K562 (cell line): ENCODE measurements at regions not wholly inside any gene's neighbourhood (a gene's known extent, or its start where the extent isn't known, plus 50 kb on each side); places are given as distances from the start of the nearest gene placed in this dataset.

Source experiments
- ATAC-seq: fragments of 200-7000 bp; cut with Tn5 transposase; 3 replicates; pipeline ENCODE4 v1.9.1; 2020; ENCODE audit warnings: moderate library complexity
- BruUV-seq: library from RNA; stranded (reverse); fragments of 400-500 nt; replicated peaks from 2 replicates; lab custom pipeline; 2021; lab: Mats Ljungman, UMichigan
- CTCF ChIA-PET: fragments of 300-600 bp; formaldehyde crosslinking; extraction: SDS; loops from one replicate; lab custom pipeline; 2021; ENCODE audit warnings: low intra/inter-chr PET ratio; lab: Yijun Ruan, JAX
- POLR2A ChIA-PET: fragments of 300-600, 350-650 bp; sonication (Branson Sonifier 250); formaldehyde crosslinking; extraction: SDS; loops from one replicate; lab custom pipeline; 2021; ENCODE audit warnings: antibody characterized with exemption, inconsistent platforms; lab: Yijun Ruan, JAX
- DNase-seq, 4 experiments: peaks; one replicate each; pipeline versions ENCODE4 v3.0.0 to v3.0.0-alpha.2; 2011 to 2018; ENCODE audit warnings: low spot score in 3 of 4, mixed read lengths in 3 of 4; ENCODE audit errors: extremely low read depth in 1 of 4
- FAIRE-seq: peaks from 2 replicates; lab custom pipeline; 2011; peaks lifted over from hg19 to GRCh38; lab: Jason Lieb, UNC
- H2AFZ ChIP-seq: 2 replicates; pipeline ENCODE4 v1.6.0; 2011; ENCODE audit warnings: low read depth, low read length, control low read depth, inconsistent platforms
- H3K27ac ChIP-seq: fragments of 200-600 bp; 3 replicates; pipeline ENCODE4 v1.8.0; 2011; ENCODE audit warnings: low read depth, mild to moderate bottlenecking, control low read depth, inconsistent platforms, low read length, moderate library complexity, mixed read lengths; ENCODE audit errors: extremely low read depth
- H3K27me3 ChIP-seq, 2 experiments: fragments of 300-600 bp in 1 of 2; 2 replicates in 1 of 2; 3 replicates in 1 of 2; pipeline versions ENCODE4 v1.6.0 to v1.8.0; 2011; ENCODE audit warnings: inconsistent platforms in 2 of 2, low read length in 2 of 2, mild to moderate bottlenecking in 1 of 2, mixed read lengths in 1 of 2, moderate library complexity in 1 of 2; ENCODE audit not compliant: control insufficient read depth in 2 of 2, insufficient read depth in 2 of 2
- H3K36me3 ChIP-seq: fragments of 300-600 bp; 3 replicates; pipeline ENCODE4 v1.8.0; 2011; ENCODE audit warnings: mild to moderate bottlenecking, low read length, inconsistent platforms; ENCODE audit not compliant: control insufficient read depth, insufficient read depth
- H3K4me1 ChIP-seq, 2 experiments: fragments of 200-600 bp in 1 of 2; replicated peaks in 1 of 2; 2 replicates in 1 of 2; 3 replicates in 1 of 2; pipeline versions ENCODE4 v1.5.1 to v1.8.0; 2011; ENCODE audit warnings: inconsistent platforms in 2 of 2, low read length in 2 of 2, mild to moderate bottlenecking in 1 of 2, mixed read lengths in 1 of 2, moderate library complexity in 1 of 2; ENCODE audit not compliant: control insufficient read depth in 2 of 2, insufficient read depth in 2 of 2
- H3K4me2 ChIP-seq: 2 replicates; pipeline ENCODE4 v1.6.1; 2011; ENCODE audit warnings: low read length, control low read depth, inconsistent platforms, mixed read lengths; ENCODE audit not compliant: insufficient read depth
- H3K4me3 ChIP-seq: fragments of 200-600 bp; sonication (generic), shearing (Covaris generic); 2 replicates; pipeline ENCODE4 v1.5.1; 2016; ENCODE audit warnings: control low read depth, inconsistent platforms
- H3K79me2 ChIP-seq: fragments of 200-600 bp; 3 replicates; pipeline ENCODE4 v1.8.0; 2011; ENCODE audit warnings: low read length, inconsistent platforms; ENCODE audit not compliant: control insufficient read depth, insufficient read depth
- H3K9ac ChIP-seq, 2 experiments: 2 replicates each; pipeline versions ENCODE4 v1.6.0 to v1.6.1; 2011; ENCODE audit warnings: low read depth in 2 of 2, low read length in 2 of 2, control low read depth in 1 of 2, inconsistent platforms in 1 of 2, mild to moderate bottlenecking in 1 of 2, mixed read lengths in 1 of 2; ENCODE audit not compliant: insufficient read depth in 1 of 2
- H3K9me1 ChIP-seq: one replicate; pipeline ENCODE4 v1.6.0; 2011; ENCODE audit warnings: inconsistent platforms, mild to moderate bottlenecking, low read length, moderate library complexity; ENCODE audit not compliant: control insufficient read depth, insufficient read depth
- H3K9me3 ChIP-seq: replicated peaks from 2 replicates; pipeline ENCODE4 v1.5.1; 2011; ENCODE audit warnings: low read depth, low read length, inconsistent platforms; ENCODE audit not compliant: control insufficient read depth, insufficient read depth
- H4K20me1 ChIP-seq: replicated peaks from 2 replicates; pipeline ENCODE4 v1.6.1; 2011; ENCODE audit warnings: low read length, inconsistent platforms, mixed read lengths; ENCODE audit not compliant: control insufficient read depth, insufficient read depth
- ARHGAP35 ChIP-seq: fragments of 450-650 bp; IDR thresholded peaks from 2 replicates; pipeline ENCODE4 v1.6.1; 2018; ENCODE audit not compliant: partially characterized antibody
- BCOR ChIP-seq: fragments of 450-650 bp; IDR thresholded peaks from 2 replicates; pipeline ENCODE4 v1.6.1; 2016
- C11orf30 ChIP-seq: fragments of 450-650 bp; IDR thresholded peaks from 2 replicates; pipeline ENCODE4 v1.6.1; 2016; ENCODE audit warnings: low read depth, mild to moderate bottlenecking
- CREB1 ChIP-seq, 2 experiments: sonication (generic) in 1 of 2; formaldehyde crosslinking in 1 of 2; IDR thresholded peaks; 2 replicates each; pipeline versions ENCODE4 v1.6.1 to v1.8.0; 2012 to 2022; ENCODE audit warnings: inconsistent platforms in 1 of 2, mild to moderate bottlenecking in 1 of 2, missing genetic modification reagents in 1 of 2, moderate library complexity in 1 of 2
- GABPB1 ChIP-seq: sonication (generic); formaldehyde crosslinking; IDR thresholded peaks from 2 replicates; pipeline ENCODE4 v1.8.0; 2022; ENCODE audit warnings: mild to moderate bottlenecking, missing genetic modification reagents
- GTF2E2 ChIP-seq: fragments of 200-800 bp; sonication (Bioruptor generic); IDR thresholded peaks from 2 replicates; pipeline ENCODE4 v1.6.1; 2016; ENCODE audit warnings: missing genetic modification characterization, missing compliant biosample characterization
- HDAC8 ChIP-seq: fragments of 450-650 bp; IDR thresholded peaks from 2 replicates; pipeline ENCODE4 v1.6.1; 2016; ENCODE audit warnings: mild to moderate bottlenecking, missing genetic modification characterization, moderate library complexity, missing compliant biosample characterization
- HIVEP1 ChIP-seq: fragments of 250-450 bp; sonication (Bioruptor Pico); IDR thresholded peaks from 2 replicates; pipeline ENCODE4 v1.4.0; 2020; ENCODE audit warnings: mild to moderate bottlenecking
- HMG20A ChIP-seq: fragments of 450-650 bp; formaldehyde crosslinking; conservative IDR thresholded peaks from 2 replicates; pipeline ENCODE4 v1.4.0; 2020; ENCODE audit warnings: mild to moderate bottlenecking, mixed read lengths
- HMGN3 ChIP-seq: IDR thresholded peaks from 2 replicates; pipeline ENCODE4 v1.6.1; 2011; ENCODE audit warnings: borderline replicate concordance, low read depth, mild to moderate bottlenecking, mixed read lengths, low read length; ENCODE audit not compliant: insufficient read length; ENCODE audit errors: extremely low read depth
- PHB2 ChIP-seq: fragments of 450-650 bp; IDR thresholded peaks from 2 replicates; pipeline ENCODE4 v1.6.1; 2017; ENCODE audit warnings: low read depth
- POLR2G ChIP-seq: fragments of 200-400 bp; formaldehyde crosslinking; IDR thresholded peaks from 2 replicates; pipeline ENCODE4 v1.6.1; 2017; ENCODE audit warnings: low read depth, mild to moderate bottlenecking, antibody characterized with exemption, low read length, moderate library complexity
- POLR3G ChIP-seq: IDR thresholded peaks from 2 replicates; pipeline ENCODE4 v1.6.1; 2011; ENCODE audit not compliant: insufficient read length, insufficient replicate concordance; ENCODE audit errors: extremely low read depth
- RBM25 ChIP-seq: fragments of 200-400 bp; formaldehyde crosslinking; IDR thresholded peaks from 2 replicates; pipeline ENCODE4 v1.6.1; 2018; ENCODE audit warnings: low read length, low read depth, moderate library complexity; ENCODE audit not compliant: severe bottlenecking
- SNIP1 ChIP-seq: fragments of 450-650 bp; IDR thresholded peaks from 2 replicates; pipeline ENCODE4 v1.7.1; 2017; ENCODE audit warnings: low read depth, mild to moderate bottlenecking
- XRCC5 ChIP-seq: fragments of 200-400 bp; formaldehyde crosslinking; IDR thresholded peaks from 2 replicates; pipeline ENCODE4 v1.6.1; 2017; ENCODE audit warnings: low read depth, mild to moderate bottlenecking, low read length
- ZFP36 ChIP-seq: fragments of 150-350 bp; IDR thresholded peaks from 2 replicates; pipeline ENCODE4 v1.6.1; 2018; ENCODE audit warnings: low read length, low read depth; ENCODE audit not compliant: partially characterized antibody
- ZNF79 ChIP-seq: fragments of 250-450 bp; sonication (Bioruptor Pico); IDR thresholded peaks from 2 replicates; pipeline ENCODE4 v1.4.0; 2020; ENCODE audit warnings: low read depth, mild to moderate bottlenecking, moderate library complexity
- WGBS: fragments of 100-300 bp; shearing (Covaris generic); methylation state at CpG from one replicate; pipeline ENCODE4 v1.1.6; 2016; ENCODE audit warnings: low coverage, mixed read lengths; ENCODE audit not compliant: insufficient coverage; ENCODE audit errors: missing lambda C conversion rate; 5-methylcytosine and 5-hydroxymethylcytosine counted together
- in situ Hi-C: fragments of 300-500 bp; cut with MboI; formaldehyde crosslinking; loops from 4 replicates; pipeline ENCODE4 v1.15.0; 2018; ENCODE audit warnings: inconsistent platforms, mixed read lengths
- intact Hi-C: fragments of 100-400 bp; cut with micrococcal nuclease; formaldehyde crosslinking; loops from 2 replicates; pipeline ENCODE4 v1.14.2; 2022
- TF ChIP-seq, protein P1 (sequence below): IDR thresholded peaks from 3 replicates; pipeline ENCODE4 v1.6.1; 2011; ENCODE audit warnings: borderline replicate concordance, mild to moderate bottlenecking; ENCODE audit not compliant: insufficient read length, insufficient read depth
- TF ChIP-seq, protein P2 (sequence below): sonication (generic); formaldehyde crosslinking; IDR thresholded peaks from 2 replicates; pipeline ENCODE4 v1.5.0; 2020; ENCODE audit warnings: missing genetic modification reagents

DNA sequence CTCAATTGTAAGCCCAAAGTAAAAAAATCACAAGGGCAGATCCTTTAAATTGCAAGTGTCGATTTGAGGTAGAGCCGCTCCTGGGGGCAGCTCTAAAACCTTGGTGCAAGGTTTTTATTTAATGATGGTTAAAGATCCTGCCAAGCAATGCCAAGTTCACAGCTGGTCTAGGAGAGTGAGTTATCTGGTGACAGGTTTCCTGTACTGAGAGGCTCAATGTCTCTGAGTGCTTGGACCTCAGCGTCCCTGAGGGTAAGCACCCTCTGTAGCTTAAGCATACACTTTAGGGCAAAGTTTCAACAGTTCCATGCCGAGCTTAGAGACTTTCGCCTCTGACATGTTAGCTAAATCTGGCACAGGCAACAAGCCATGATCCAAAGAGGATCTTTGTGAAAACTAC, 119.8 kb upstream of the EGFLAM start:
- intact Hi-C loops (no loop called here), in situ Hi-C loops (no loop called here)
- Histone ChIP-seq H3K9me1 (no peaks in the 10 kb centered on the region), H3K79me2 (no peaks in the 10 kb centered on the region), H4K20me1 (no peaks in the 10 kb centered on the region), H3K9me3 (no peaks in the 10 kb centered on the region), H3K4me3 (no peak overlapping the region), H2AFZ (no peak overlapping the region), H3K4me2 (no peak overlapping the region), H3K4me1 (peaks cover 0 to 3% of the 10 kb centered on the region in 2 experiments; a peak in 1 of 5 replicates), H3K27me3 (peaks cover 15 to 24% of the 10 kb centered on the region in 2 experiments), H3K9ac (no peak overlapping the region), H3K27ac (no peak overlapping the region), H3K36me3 (no peaks in the 10 kb centered on the region)
- FAIRE-seq: no peak
- no peak for DNase-seq
- BruUV-seq: no TSS peak
- POLR2A ChIA-PET: interaction anchor here (0.6 to 1.1 kb wide), 4 partner anchors 13 to 31 kb away, joined by 3 read pairs; no protein-coding TSS in a partner anchor
- CTCF ChIA-PET: no interaction called here
- TF ChIP-seq ZNF79 (CRISPR knock-in tag) (no peak), HMG20A (CRISPR knock-in tag) (no peak), ZFP36 (no peak), ARHGAP35 (no peak), XRCC5 (no peak), HMGN3 (no peak), PHB2 (no peak), POLR2G (no peak), BCOR (no peak), POLR3G (no peak), GABPB1 (CRISPR knock-in tag) (no peak), HIVEP1 (CRISPR knock-in tag) (no peak), GTF2E2 (tag) (no peak), HDAC8 (tag) (no peak), CREB1 (IDR thresholded peaks at IDR 0.05) (no peak), CREB1 (CRISPR knock-in tag; IDR thresholded peaks at IDR 0.05) (no peak), SNIP1 (no peak), C11orf30 (no peak), RBM25 (no peak)
- TF ChIP-seq, protein P1, sequence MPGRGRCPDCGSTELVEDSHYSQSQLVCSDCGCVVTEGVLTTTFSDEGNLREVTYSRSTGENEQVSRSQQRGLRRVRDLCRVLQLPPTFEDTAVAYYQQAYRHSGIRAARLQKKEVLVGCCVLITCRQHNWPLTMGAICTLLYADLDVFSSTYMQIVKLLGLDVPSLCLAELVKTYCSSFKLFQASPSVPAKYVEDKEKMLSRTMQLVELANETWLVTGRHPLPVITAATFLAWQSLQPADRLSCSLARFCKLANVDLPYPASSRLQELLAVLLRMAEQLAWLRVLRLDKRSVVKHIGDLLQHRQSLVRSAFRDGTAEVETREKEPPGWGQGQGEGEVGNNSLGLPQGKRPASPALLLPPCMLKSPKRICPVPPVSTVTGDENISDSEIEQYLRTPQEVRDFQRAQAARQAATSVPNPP: no peak
- TF ChIP-seq, protein P2, sequence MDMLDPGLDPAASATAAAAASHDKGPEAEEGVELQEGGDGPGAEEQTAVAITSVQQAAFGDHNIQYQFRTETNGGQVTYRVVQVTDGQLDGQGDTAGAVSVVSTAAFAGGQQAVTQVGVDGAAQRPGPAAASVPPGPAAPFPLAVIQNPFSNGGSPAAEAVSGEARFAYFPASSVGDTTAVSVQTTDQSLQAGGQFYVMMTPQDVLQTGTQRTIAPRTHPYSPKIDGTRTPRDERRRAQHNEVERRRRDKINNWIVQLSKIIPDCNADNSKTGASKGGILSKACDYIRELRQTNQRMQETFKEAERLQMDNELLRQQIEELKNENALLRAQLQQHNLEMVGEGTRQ: no peak
- ATAC-seq: no peak
- 0% methylated on average over 5 of the region's 5 CpGs for WGBS
